ENCODE measurements at regions not wholly inside any gene's neighbourhood (a gene's known extent, or its start where the extent isn't known, plus 50 kb on each side); places are given as distances from the start of the nearest gene placed in this dataset.

DNA sequence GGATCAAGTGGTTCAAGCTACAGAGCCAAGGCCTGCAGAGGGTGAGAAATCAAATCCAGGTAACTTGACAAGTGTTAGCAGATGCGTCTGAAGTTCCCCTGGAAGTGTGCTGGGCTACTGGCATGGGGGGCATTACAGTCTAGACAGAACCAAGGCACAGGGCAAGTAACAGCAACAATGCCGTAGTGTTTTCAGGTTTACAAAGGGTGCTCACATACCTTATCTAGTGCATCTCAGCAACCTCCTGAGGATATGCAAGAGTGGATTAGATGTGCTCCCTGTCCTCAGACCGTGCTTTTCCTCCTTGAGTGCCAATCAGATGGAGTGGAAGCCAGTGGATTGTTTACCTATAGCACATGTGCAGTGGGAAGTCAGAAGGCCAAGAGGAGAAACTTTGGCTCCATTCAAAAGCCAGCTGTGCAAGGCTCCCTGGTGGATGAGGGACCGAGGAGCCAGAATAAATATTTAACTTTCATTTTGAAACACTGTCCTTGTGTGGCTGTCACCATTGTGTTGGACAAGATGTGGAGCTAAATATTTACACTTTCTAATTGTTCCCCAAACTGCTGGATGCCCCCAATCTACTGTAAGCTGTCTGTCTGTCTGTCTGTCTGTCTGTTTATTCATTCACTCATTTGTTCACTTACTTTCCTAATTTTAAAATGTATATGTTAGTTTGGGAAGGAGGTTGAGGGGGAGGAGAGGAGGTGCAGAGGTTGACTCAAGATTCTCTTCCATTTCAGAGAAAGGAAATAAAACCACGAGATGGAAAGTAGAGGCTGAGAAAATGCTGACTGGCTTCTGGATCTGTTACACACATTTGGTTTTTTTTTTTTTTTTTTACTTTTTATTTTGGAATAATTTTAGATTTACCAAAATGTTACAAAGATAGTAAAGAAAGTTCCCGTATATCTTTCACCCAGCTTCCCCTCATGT, 184.0 kb upstream of the PARP11 start:
- H3K27ac ChIP-seq, result no peak overlapping the region
- no peaks in the 10 kb centered on the region for H3K4me1 ChIP-seq
- no peak for DNase-seq (ENCODE audit: low spot score)
- H3K27me3 ChIP-seq, result no peaks in the 10 kb centered on the region
- TF ChIP-seq, protein P1, sequence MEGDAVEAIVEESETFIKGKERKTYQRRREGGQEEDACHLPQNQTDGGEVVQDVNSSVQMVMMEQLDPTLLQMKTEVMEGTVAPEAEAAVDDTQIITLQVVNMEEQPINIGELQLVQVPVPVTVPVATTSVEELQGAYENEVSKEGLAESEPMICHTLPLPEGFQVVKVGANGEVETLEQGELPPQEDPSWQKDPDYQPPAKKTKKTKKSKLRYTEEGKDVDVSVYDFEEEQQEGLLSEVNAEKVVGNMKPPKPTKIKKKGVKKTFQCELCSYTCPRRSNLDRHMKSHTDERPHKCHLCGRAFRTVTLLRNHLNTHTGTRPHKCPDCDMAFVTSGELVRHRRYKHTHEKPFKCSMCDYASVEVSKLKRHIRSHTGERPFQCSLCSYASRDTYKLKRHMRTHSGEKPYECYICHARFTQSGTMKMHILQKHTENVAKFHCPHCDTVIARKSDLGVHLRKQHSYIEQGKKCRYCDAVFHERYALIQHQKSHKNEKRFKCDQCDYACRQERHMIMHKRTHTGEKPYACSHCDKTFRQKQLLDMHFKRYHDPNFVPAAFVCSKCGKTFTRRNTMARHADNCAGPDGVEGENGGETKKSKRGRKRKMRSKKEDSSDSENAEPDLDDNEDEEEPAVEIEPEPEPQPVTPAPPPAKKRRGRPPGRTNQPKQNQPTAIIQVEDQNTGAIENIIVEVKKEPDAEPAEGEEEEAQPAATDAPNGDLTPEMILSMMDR (IDR thresholded peaks at IDR 0.05), result no peak
- no peaks in the 10 kb centered on the region for H3K9me3 ChIP-seq
- no peak overlapping the region for H3K4me3 ChIP-seq
- no peaks in the 10 kb centered on the region for H3K36me3 ChIP-seq

DNA sequence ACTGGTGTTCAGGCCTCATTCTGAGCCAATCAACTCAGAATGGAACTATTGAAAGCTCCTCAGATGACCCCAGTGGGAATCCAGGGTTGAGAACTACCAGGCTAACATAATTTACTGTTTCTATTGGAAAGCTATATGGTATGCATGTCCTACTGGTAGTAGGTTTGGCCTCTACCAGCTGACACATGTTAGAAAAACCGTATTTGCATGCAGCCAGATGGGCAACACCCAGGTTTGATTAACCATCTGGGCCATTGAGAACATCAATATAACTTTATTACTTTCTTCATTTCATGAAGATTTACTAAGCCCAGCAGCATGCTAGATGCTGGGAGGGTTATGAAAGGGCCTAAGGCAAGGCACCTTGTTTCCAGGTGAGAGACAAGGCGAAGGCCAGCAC, 181.4 kb upstream of the PARP11 start:
- no peak overlapping the region for H3K4me3 ChIP-seq
- DNase-seq (ENCODE audit: low spot score), result no peak
- no peak overlapping the region for H3K27ac ChIP-seq
- no peaks in the 10 kb centered on the region for H3K36me3 ChIP-seq
- H3K9me3 ChIP-seq, result no peaks in the 10 kb centered on the region
- TF ChIP-seq, protein P1 (IDR thresholded peaks at IDR 0.05), result no peak
- H3K4me1 ChIP-seq, result no peaks in the 10 kb centered on the region
- H3K27me3 ChIP-seq, result no peaks in the 10 kb centered on the region

DNA sequence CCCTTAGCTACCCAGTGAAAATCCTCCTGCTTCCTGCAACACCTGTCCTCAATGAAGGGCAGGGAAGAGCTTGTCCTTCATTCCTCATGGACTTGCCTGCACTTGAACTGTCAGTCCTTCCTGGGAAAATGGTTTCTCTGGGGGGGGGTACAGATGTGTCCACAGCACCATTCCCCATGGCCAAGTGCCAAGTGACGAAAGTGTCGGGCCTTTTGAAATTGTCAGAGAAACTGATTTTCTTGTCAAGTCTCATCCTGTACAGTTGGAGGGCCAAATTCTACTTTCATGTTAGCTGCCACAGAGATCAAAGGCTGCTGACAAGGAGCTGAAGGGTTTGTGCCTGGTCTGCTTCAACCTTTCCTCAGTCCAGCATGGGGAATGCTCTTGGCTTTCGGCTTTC, 179.5 kb upstream of the PARP11 start:
- Histone ChIP-seq H3K27ac (no peak overlapping the region), H3K36me3 (no peaks in the 10 kb centered on the region), H3K4me3 (no peak overlapping the region), H3K4me1 (no peaks in the 10 kb centered on the region), H3K27me3 (no peaks in the 10 kb centered on the region), H3K9me3 (no peaks in the 10 kb centered on the region)
- DNase-seq (ENCODE audit: low spot score), result no peak
- TF ChIP-seq, protein P1 (IDR thresholded peaks at IDR 0.05), result no peak

DNA sequence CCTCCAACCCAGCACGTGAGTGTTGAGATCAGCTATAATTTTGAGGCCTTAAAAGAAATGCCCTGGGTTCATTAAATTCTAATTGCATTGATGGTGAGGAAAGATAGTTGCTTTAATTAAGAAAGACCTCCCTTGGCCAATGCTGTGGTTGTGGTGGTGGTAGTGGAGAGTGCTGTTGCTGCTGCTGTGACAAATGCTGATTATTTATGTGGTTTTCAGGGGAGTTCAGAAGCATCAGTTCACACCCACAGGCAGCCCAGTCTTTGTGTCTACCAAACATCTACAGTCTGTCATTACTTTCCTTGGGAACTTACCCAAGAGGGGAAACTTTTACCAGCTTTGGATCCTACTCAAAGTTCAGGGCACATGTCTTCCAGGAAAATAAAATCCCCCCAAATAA, 178.4 kb upstream of the PARP11 start:
- H3K4me1 ChIP-seq, result no peaks in the 10 kb centered on the region
- no peak overlapping the region for H3K27ac ChIP-seq
- H3K36me3 ChIP-seq, result no peaks in the 10 kb centered on the region
- no peaks in the 10 kb centered on the region for H3K27me3 ChIP-seq
- DNase-seq (ENCODE audit: low spot score), result no peak
- H3K9me3 ChIP-seq, result no peaks in the 10 kb centered on the region
- H3K4me3 ChIP-seq, result no peak overlapping the region
- TF ChIP-seq, protein P1 (IDR thresholded peaks at IDR 0.05), result no peak

DNA sequence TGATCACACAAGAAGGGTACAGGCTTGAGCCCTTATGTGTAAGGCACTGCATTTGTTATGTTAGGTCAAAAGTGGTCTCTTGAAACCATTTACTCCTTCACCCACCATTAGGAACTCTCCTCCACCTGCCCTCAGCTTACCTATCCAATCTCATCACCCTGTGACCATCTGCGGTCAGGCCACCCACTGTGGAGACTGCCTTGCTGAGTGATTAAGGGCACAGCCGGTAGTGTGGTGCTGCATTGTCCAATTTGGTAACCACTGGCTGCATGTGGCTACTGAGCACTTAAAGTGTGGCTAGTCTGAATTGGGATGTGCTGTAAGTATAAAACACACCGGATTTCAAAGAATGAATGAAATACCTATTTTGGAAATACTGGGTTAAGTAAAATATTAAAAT, 177.1 kb upstream of the PARP11 start:
- no peak overlapping the region for H3K27ac ChIP-seq
- H3K36me3 ChIP-seq, result no peaks in the 10 kb centered on the region
- no peaks in the 10 kb centered on the region for H3K27me3 ChIP-seq
- H3K9me3 ChIP-seq, result no peaks in the 10 kb centered on the region
- no peaks in the 10 kb centered on the region for H3K4me1 ChIP-seq
- no peak overlapping the region for H3K4me3 ChIP-seq
- TF ChIP-seq, protein P1 (IDR thresholded peaks at IDR 0.05), result no peak
- no peak for DNase-seq (ENCODE audit: low spot score)
